HG03469 (cell line): ENCODE measurements at regions not wholly inside any gene's neighbourhood (a gene's known extent, or its start where the extent isn't known, plus 50 kb on each side); places are given as distances from the start of the nearest gene placed in this dataset.

Experiments
- ATAC-seq: cut with Tn5 transposase; IDR thresholded peaks from one replicate; pipeline ENCODE4 v1.9.1; 2021; ENCODE audit warnings: mild to moderate bottlenecking, moderate library complexity, moderate number of reproducible peaks; ENCODE audit not compliant: unreplicated experiment

GRCh38 chr13:59176775-59177174 is 987.0 kb downstream of the DIAPH3 start:
- ATAC-seq = no peak

GRCh38 chr13:59178344-59178743 is 985.4 kb downstream of the DIAPH3 start:
- ATAC-seq = no peak

GRCh38 chr13:59182241-59182640 is 981.5 kb downstream of the DIAPH3 start:
- ATAC-seq = no peak

- no peak for ATAC-seq
These were observed 966.3 kb downstream of the DIAPH3 start for GRCh38 chr13:59197397-59197796.

GRCh38 chr13:59201841-59202240 is 961.9 kb downstream of the DIAPH3 start:
- ATAC-seq = no peak

GRCh38 chr13:59203855-59204254 is 959.9 kb downstream of the DIAPH3 start:
- no peak for ATAC-seq

- no peak for ATAC-seq
These were observed 958.2 kb downstream of the DIAPH3 start for GRCh38 chr13:59205501-59205900.

- ATAC-seq = no peak
These were observed 955.1 kb downstream of the DIAPH3 start for GRCh38 chr13:59208405-59209195.

GRCh38 chr13:59210543-59210942 is 953.2 kb downstream of the DIAPH3 start:
- no peak for ATAC-seq

- no peak for ATAC-seq
These were observed 952.1 kb downstream of the DIAPH3 start for GRCh38 chr13:59211606-59212005.

GRCh38 chr13:59229401-59229800 is 934.3 kb downstream of the DIAPH3 start:
- ATAC-seq = no peak

GRCh38 chr13:59229861-59230260 is 933.9 kb downstream of the DIAPH3 start:
- no peak for ATAC-seq

- ATAC-seq = no peak
These were observed 933.1 kb downstream of the DIAPH3 start for GRCh38 chr13:59230484-59231264.

GRCh38 chr13:59236309-59236919 is 927.3 kb downstream of the DIAPH3 start:
- no peak for ATAC-seq

GRCh38 chr13:59236944-59237343 is 926.8 kb downstream of the DIAPH3 start:
- no peak for ATAC-seq

GRCh38 chr13:59247171-59247570 is 916.6 kb downstream of the DIAPH3 start:
- ATAC-seq = no peak

GRCh38 chr13:59250336-59251189 is 913.2 kb downstream of the DIAPH3 start:
- ATAC-seq = no peak

GRCh38 chr13:59259165-59260000 is 904.3 kb downstream of the DIAPH3 start:
- ATAC-seq = no peak

- ATAC-seq = no peak
These were observed 901.7 kb downstream of the DIAPH3 start for GRCh38 chr13:59261928-59262488.

- no peak for ATAC-seq
These were observed 900.2 kb downstream of the DIAPH3 start for GRCh38 chr13:59263531-59263930.
